ENCODE measurements at regions not wholly inside any gene's neighbourhood (a gene's known extent, or its start where the extent isn't known, plus 50 kb on each side); places are given as distances from the start of the nearest gene placed in this dataset.

DNA sequence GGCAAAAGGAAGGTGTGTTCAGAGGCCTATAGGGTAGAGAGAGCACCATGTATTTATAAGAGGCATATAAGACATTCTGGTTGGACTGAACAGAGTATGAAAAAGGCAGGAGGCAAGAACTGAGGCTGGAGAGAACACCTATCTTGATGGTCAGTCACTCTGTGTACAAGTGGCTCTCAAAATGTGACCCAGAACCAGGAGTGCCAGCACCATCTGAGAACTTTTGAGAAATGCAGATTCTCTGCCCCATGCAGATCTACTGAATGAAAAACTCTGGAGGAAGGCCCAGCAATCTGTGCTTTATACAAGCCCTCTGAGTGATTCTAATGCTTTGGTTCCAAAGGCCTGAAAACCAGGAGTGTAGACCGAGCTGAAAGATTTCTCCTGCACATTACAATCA is 324.0 kb upstream of the IL12A start:
- TF ChIP-seq, protein P1, sequence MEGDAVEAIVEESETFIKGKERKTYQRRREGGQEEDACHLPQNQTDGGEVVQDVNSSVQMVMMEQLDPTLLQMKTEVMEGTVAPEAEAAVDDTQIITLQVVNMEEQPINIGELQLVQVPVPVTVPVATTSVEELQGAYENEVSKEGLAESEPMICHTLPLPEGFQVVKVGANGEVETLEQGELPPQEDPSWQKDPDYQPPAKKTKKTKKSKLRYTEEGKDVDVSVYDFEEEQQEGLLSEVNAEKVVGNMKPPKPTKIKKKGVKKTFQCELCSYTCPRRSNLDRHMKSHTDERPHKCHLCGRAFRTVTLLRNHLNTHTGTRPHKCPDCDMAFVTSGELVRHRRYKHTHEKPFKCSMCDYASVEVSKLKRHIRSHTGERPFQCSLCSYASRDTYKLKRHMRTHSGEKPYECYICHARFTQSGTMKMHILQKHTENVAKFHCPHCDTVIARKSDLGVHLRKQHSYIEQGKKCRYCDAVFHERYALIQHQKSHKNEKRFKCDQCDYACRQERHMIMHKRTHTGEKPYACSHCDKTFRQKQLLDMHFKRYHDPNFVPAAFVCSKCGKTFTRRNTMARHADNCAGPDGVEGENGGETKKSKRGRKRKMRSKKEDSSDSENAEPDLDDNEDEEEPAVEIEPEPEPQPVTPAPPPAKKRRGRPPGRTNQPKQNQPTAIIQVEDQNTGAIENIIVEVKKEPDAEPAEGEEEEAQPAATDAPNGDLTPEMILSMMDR (optimal IDR thresholded peaks at IDR 0.05 in 1 of 3, IDR thresholded peaks at IDR 0.05 in 1 of 3, conservative IDR thresholded peaks at IDR 0.05 in 1 of 3; ENCODE audit: extremely low read depth in 1 of 3, insufficient read depth in 2 of 3, low read length in 3 of 3) = no peak
- no peak for TF ChIP-seq EZH2 (IDR thresholded peaks at IDR 0.05; ENCODE audit: low read length)
